OCI-LY7 (cell line): ENCODE measurements at regions not wholly inside any gene's neighbourhood (a gene's known extent, or its start where the extent isn't known, plus 50 kb on each side); places are given as distances from the start of the nearest gene placed in this dataset.

Source experiments
- BruUV-seq: library from RNA; stranded (reverse); fragments of 400-500 nt; replicated peaks from 2 replicates; lab custom pipeline; 2021; lab: Mats Ljungman, UMichigan
- CTCF ChIA-PET: fragments of 300-600 bp; sonication (Branson Sonifier 250); formaldehyde crosslinking; loops from one replicate; lab custom pipeline; 2022; ENCODE audit warnings: antibody characterized with exemption; ENCODE audit not compliant: unreplicated experiment; lab: Charles Lee
- POLR2A ChIA-PET: fragments of 300-600 bp; sonication (Branson Sonifier 250); formaldehyde crosslinking; loops from one replicate; lab custom pipeline; 2022; ENCODE audit warnings: antibody characterized with exemption; lab: Charles Lee
- DNase-seq: peaks from one replicate; pipeline ENCODE4 v3.0.0-alpha.2; 2015; ENCODE audit warnings: low spot score
- H2AFZ ChIP-seq: fragments of 200-600 bp; sonication (generic), shearing (Covaris generic); 2 replicates; pipeline ENCODE4 v1.6.1; 2014; ENCODE audit warnings: mild to moderate bottlenecking, antibody characterized with exemption, low read length, moderate library complexity
- H3K27ac ChIP-seq: fragments of 200-600 bp; sonication (generic); 2 replicates; pipeline ENCODE4 v1.5.1; 2014; ENCODE audit warnings: mixed run types, low read depth, mild to moderate bottlenecking, moderate library complexity, low read length, inconsistent platforms; ENCODE audit not compliant: poor library complexity, severe bottlenecking
- H3K36me3 ChIP-seq: fragments of 200-600 bp; sonication (generic); 2 replicates; pipeline ENCODE4 v1.6.1; 2014; ENCODE audit warnings: mild to moderate bottlenecking, antibody characterized with exemption, low read length, moderate library complexity, mixed read lengths; ENCODE audit not compliant: insufficient read depth
- H3K4me1 ChIP-seq: fragments of 200-600 bp; sonication (generic); 2 replicates; pipeline ENCODE4 v1.5.1; 2014; ENCODE audit warnings: mild to moderate bottlenecking, low read length; ENCODE audit not compliant: insufficient read depth, poor library complexity, severe bottlenecking
- H3K4me2 ChIP-seq: fragments of 200-600 bp; sonication (generic); 2 replicates; pipeline ENCODE4 v1.6.1; 2014; ENCODE audit warnings: mild to moderate bottlenecking, low read length
- H3K4me3 ChIP-seq: fragments of 200-600 bp; sonication (generic); 2 replicates; pipeline ENCODE4 v1.5.1; 2014; ENCODE audit warnings: mild to moderate bottlenecking, low read depth, low read length; ENCODE audit not compliant: poor library complexity, severe bottlenecking
- H3K79me2 ChIP-seq: fragments of 200-600 bp; sonication (generic); 2 replicates; pipeline ENCODE4 v1.6.1; 2016; ENCODE audit warnings: low read depth, mild to moderate bottlenecking, low read length, moderate library complexity, mixed read lengths; ENCODE audit not compliant: insufficient read depth
- H3K9me2 ChIP-seq: fragments of 200-600 bp; sonication (generic); 2 replicates; pipeline ENCODE4 v1.6.1; 2016; ENCODE audit warnings: mild to moderate bottlenecking, low read length, mixed read lengths; ENCODE audit not compliant: insufficient read depth
- H3K9me3 ChIP-seq: fragments of 200-600 bp; sonication (generic); 2 replicates; pipeline ENCODE4 v1.6.1; 2014; ENCODE audit warnings: mild to moderate bottlenecking, mixed run types, low read length, mixed read lengths
- H4K20me1 ChIP-seq: fragments of 200-600 bp; sonication (generic); 2 replicates; pipeline ENCODE4 v1.6.1; 2014; ENCODE audit warnings: mild to moderate bottlenecking, antibody characterized with exemption, low read length, moderate library complexity, mixed read lengths; ENCODE audit not compliant: insufficient read depth
- CTCF ChIP-seq: fragments of 200-600 bp; sonication (generic); conservative IDR thresholded peaks from 2 replicates; pipeline ENCODE4 v1.5.1; 2014; ENCODE audit warnings: mild to moderate bottlenecking, antibody characterized with exemption, low read length, moderate library complexity, mixed read lengths
- EZH2phosphoT487 ChIP-seq: fragments of 200-600 bp; sonication (generic); IDR thresholded peaks from 2 replicates; pipeline ENCODE4 v1.6.1; 2018; ENCODE audit warnings: low read depth, borderline replicate concordance, mild to moderate bottlenecking, mixed run types, antibody characterized with exemption, low read length, moderate library complexity, mixed read lengths
- intact Hi-C: fragments of 100-400 bp; cut with micrococcal nuclease; formaldehyde crosslinking; loops from one replicate; pipeline ENCODE4 v1.10.0; 2022; ENCODE audit not compliant: unreplicated experiment

- Histone ChIP-seq H3K4me1 (no peaks in the 10 kb centered on the region), H3K27ac (no peak overlapping the region), H3K9me3 (no peaks in the 10 kb centered on the region), H3K79me2 (no peaks in the 10 kb centered on the region), H2AFZ (no peak overlapping the region), H3K4me3 (no peak overlapping the region), H3K36me3 (no peaks in the 10 kb centered on the region), H3K4me2 (no peak overlapping the region), H4K20me1 (no peaks in the 10 kb centered on the region), H3K9me2 (no peaks in the 10 kb centered on the region)
- DNase-seq: no peak
- POLR2A ChIA-PET: no interaction called here
- intact Hi-C loops: no loop called here
- no peak for TF ChIP-seq EZH2phosphoT487
- TF ChIP-seq CTCF: no peak
- CTCF ChIA-PET: no interaction called here
- no TSS peak for BruUV-seq
Observed at GRCh38 chr13:21973437-21974125, 302.7 kb downstream of the FGF9 start.

GRCh38 chr13:21974741-21975140, 303.9 kb downstream of the FGF9 start:
- Histone ChIP-seq H4K20me1 (no peaks in the 10 kb centered on the region), H3K4me2 (no peak overlapping the region), H3K36me3 (no peaks in the 10 kb centered on the region), H3K9me3 (no peaks in the 10 kb centered on the region), H3K4me3 (no peak overlapping the region), H3K4me1 (no peaks in the 10 kb centered on the region), H2AFZ (no peak overlapping the region), H3K27ac (no peak overlapping the region), H3K79me2 (no peaks in the 10 kb centered on the region), H3K9me2 (no peaks in the 10 kb centered on the region)
- CTCF ChIA-PET: no interaction called here
- BruUV-seq: no TSS peak
- POLR2A ChIA-PET: no interaction called here
- intact Hi-C loops: no loop called here
- DNase-seq: no peak
- TF ChIP-seq EZH2phosphoT487 (no peak), CTCF (no peak)

- POLR2A ChIA-PET: no interaction called here
Observed at GRCh38 chr13:21976159-21976558, 305.3 kb downstream of the FGF9 start.

More at GRCh38 chr13:21976159-21976558, 305.3 kb downstream of the FGF9 start:
- H3K36me3 ChIP-seq: no peaks in the 10 kb centered on the region
- intact Hi-C loops: no loop called here
- H2AFZ ChIP-seq: no peak overlapping the region
- H3K79me2 ChIP-seq: no peaks in the 10 kb centered on the region
- no peaks in the 10 kb centered on the region for H3K4me1 ChIP-seq
- no peak for DNase-seq
- TF ChIP-seq CTCF (no peak), EZH2phosphoT487 (no peak)
- no peaks in the 10 kb centered on the region for H4K20me1 ChIP-seq
- H3K27ac ChIP-seq: no peak overlapping the region
- H3K9me3 ChIP-seq: no peaks in the 10 kb centered on the region
- no peaks in the 10 kb centered on the region for H3K9me2 ChIP-seq
- no TSS peak for BruUV-seq
- CTCF ChIA-PET: no interaction called here
- no peak overlapping the region for H3K4me3 ChIP-seq
- H3K4me2 ChIP-seq: no peak overlapping the region
